22Rv1 (cell line): ENCODE measurements at regions not wholly inside any gene's neighbourhood (a gene's known extent, or its start where the extent isn't known, plus 50 kb on each side); places are given as distances from the start of the nearest gene placed in this dataset.

ENCODE experiments used
- CTCF ChIP-seq: fragments of 450-650 bp; IDR thresholded peaks from 2 replicates; pipeline ENCODE4 v1.5.1; 2017; ENCODE audit warnings: mild to moderate bottlenecking
- ZFX ChIP-seq: fragments of 450-650 bp; IDR thresholded peaks from 2 replicates; pipeline ENCODE4 v1.6.1; 2017; ENCODE audit warnings: antibody characterized with exemption, borderline replicate concordance

- no peak for TF ChIP-seq CTCF
- TF ChIP-seq ZFX: no peak
Observed at GRCh38 chr15:37877851-37878741, 56.3 kb upstream of the TMCO5A start.
